Liver (tissue), 8 donors: ENCODE measurements at regions not wholly inside any gene's neighbourhood (a gene's known extent, or its start where the extent isn't known, plus 50 kb on each side); places are given as distances from the start of the nearest gene placed in this dataset.

Source experiments
- DNase-seq: peaks from one replicate; pipeline ENCODE4 v3.0.0-alpha.2; 2017; ENCODE audit warnings: low spot score
- H3K27ac ChIP-seq, 2 donors: one replicate each; pipeline ENCODE4 v1.7.0; 2013; ENCODE audit warnings: inconsistent platforms in 2 of 2, low read length in 2 of 2, control low read depth in 1 of 2, low read depth in 1 of 2, mild to moderate bottlenecking in 1 of 2
- H3K27me3 ChIP-seq, 4 donors: one replicate each; pipeline versions ENCODE4 v1.6.1 to v1.7.0; 2013; ENCODE audit warnings: low read length in 3 of 4, inconsistent platforms in 1 of 4, mild to moderate bottlenecking in 1 of 4, moderate library complexity in 1 of 4; ENCODE audit not compliant: control insufficient read depth in 4 of 4, insufficient read depth in 4 of 4
- H3K36me3 ChIP-seq, 4 donors: one replicate each; pipeline versions ENCODE4 v1.6.1 to v1.7.0; 2013; ENCODE audit warnings: low read length in 3 of 4, mild to moderate bottlenecking in 3 of 4, low read depth in 1 of 4, moderate library complexity in 1 of 4; ENCODE audit not compliant: control insufficient read depth in 4 of 4, insufficient read depth in 3 of 4
- H3K4me1 ChIP-seq, 4 donors: one replicate each; pipeline versions ENCODE4 v1.6.1 to v1.7.0; 2013; ENCODE audit warnings: low read length in 3 of 4, mild to moderate bottlenecking in 3 of 4, moderate library complexity in 1 of 4; ENCODE audit not compliant: control insufficient read depth in 4 of 4, insufficient read depth in 4 of 4
- H3K4me3 ChIP-seq, 3 donors: one replicate each; pipeline versions ENCODE4 v1.6.1 to v1.7.0; 2013; ENCODE audit warnings: low read length in 3 of 3, control low read depth in 1 of 3, low read depth in 1 of 3, mild to moderate bottlenecking in 1 of 3
- H3K9ac ChIP-seq, 2 donors: one replicate each; pipeline ENCODE4 v1.7.0; 2013; ENCODE audit warnings: low read length in 2 of 2, mild to moderate bottlenecking in 2 of 2, moderate library complexity in 2 of 2, control low read depth in 1 of 2, low read depth in 1 of 2
- H3K9me3 ChIP-seq, 4 donors: one replicate each; pipeline versions ENCODE4 v1.6.1 to v1.7.0; 2013; ENCODE audit warnings: low read length in 3 of 4; ENCODE audit not compliant: control insufficient read depth in 4 of 4
- ATF3 ChIP-seq: IDR thresholded peaks from 2 replicates; pipeline ENCODE4 v1.6.1; 2016; ENCODE audit warnings: antibody characterized with exemption
- CTCF ChIP-seq: fragments of 150-350 bp; IDR thresholded peaks from 2 replicates; pipeline ENCODE4 v1.5.1; 2017; ENCODE audit warnings: improper control_type of control experiment, low read depth, low read length; ENCODE audit not compliant: missing input control
- EGR1 ChIP-seq, 2 donors: IDR thresholded peaks; 2 replicates each; pipeline ENCODE4 v1.6.1; 2016 to 2018; ENCODE audit warnings: antibody characterized with exemption in 2 of 2, low read depth in 2 of 2
- FOXA1 ChIP-seq: IDR thresholded peaks from 2 replicates; pipeline ENCODE4 v1.6.1; 2016; ENCODE audit warnings: antibody characterized with exemption
- FOXA2 ChIP-seq: IDR thresholded peaks from 2 replicates; pipeline ENCODE4 v1.6.1; 2016; ENCODE audit warnings: antibody characterized with exemption
- GABPA ChIP-seq, 2 donors: IDR thresholded peaks in 1 of 2; conservative IDR thresholded peaks in 1 of 2; 2 replicates each; pipeline ENCODE4 v1.6.1; 2016; ENCODE audit warnings: antibody characterized with exemption in 2 of 2, mild to moderate bottlenecking in 1 of 2, moderate library complexity in 1 of 2
- HNF4A ChIP-seq, 2 donors: conservative IDR thresholded peaks; 2 replicates each; pipeline ENCODE4 v1.6.1; 2016; ENCODE audit warnings: antibody characterized with exemption in 2 of 2, mild to moderate bottlenecking in 2 of 2
- JUND ChIP-seq, 2 donors: IDR thresholded peaks; 2 replicates each; pipeline ENCODE4 v1.6.1; 2016; ENCODE audit warnings: antibody characterized with exemption in 2 of 2
- NR2F2 ChIP-seq: IDR thresholded peaks from 2 replicates; pipeline ENCODE4 v1.6.1; 2016; ENCODE audit warnings: antibody characterized with exemption
- RAD21 ChIP-seq, 2 donors: IDR thresholded peaks; 2 replicates each; pipeline ENCODE4 v1.6.1; 2016; ENCODE audit warnings: antibody characterized with exemption in 2 of 2, mild to moderate bottlenecking in 2 of 2
- RXRA ChIP-seq, 2 donors: IDR thresholded peaks; 2 replicates each; pipeline ENCODE4 v1.6.1; 2017 to 2018; ENCODE audit warnings: antibody characterized with exemption in 2 of 2, mild to moderate bottlenecking in 1 of 2
- SP1 ChIP-seq: IDR thresholded peaks from 2 replicates; pipeline ENCODE4 v1.6.1; 2018; ENCODE audit warnings: antibody characterized with exemption, mild to moderate bottlenecking
- YY1 ChIP-seq: IDR thresholded peaks from 2 replicates; pipeline ENCODE4 v1.6.1; 2016; ENCODE audit warnings: antibody characterized with exemption, mild to moderate bottlenecking
- WGBS: extraction: QIAGEN DNeasy Blood & Tissue Kit; methylation state at CpG from one replicate; pipeline ENCODE4 v1.1.7; 2013; 5-methylcytosine and 5-hydroxymethylcytosine counted together
- TF ChIP-seq, protein P1 (sequence below): IDR thresholded peaks from 2 replicates; pipeline ENCODE4 v1.6.1; 2016; ENCODE audit warnings: antibody characterized with exemption
- TF ChIP-seq, protein P2 (sequence below): IDR thresholded peaks from 2 replicates; pipeline ENCODE4 v1.6.1; 2016; ENCODE audit warnings: antibody characterized with exemption
- donor health status: healthy.
- donor health status: healthy.
- donor health status: healthy.
- donor health status: healthy.
- donor health status: healthy.

DNA sequence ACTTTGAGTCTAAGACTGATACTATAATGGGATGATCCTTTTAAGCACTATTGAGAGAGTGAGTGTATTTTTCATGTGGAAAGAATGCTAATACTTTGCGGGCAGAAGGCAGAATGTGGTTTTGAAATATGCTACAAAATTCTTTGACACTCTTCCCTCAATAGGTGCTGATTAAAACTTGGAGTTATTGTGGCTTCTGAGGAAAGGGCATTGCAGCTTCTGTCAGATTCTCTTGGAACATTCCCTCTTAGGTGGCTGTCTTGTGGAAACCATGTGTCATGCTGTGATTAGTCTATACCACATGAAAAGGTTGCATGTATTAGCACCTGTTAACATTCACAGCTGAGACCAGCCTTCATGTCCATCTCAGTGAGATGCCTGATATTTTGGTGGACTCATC, 547.0 kb downstream of the STIM2 start:
- H3K4me3 ChIP-seq = no peak overlapping the region
- H3K4me1 ChIP-seq = no peaks in the 10 kb centered on the region
- TF ChIP-seq SP1 (no peak), JUND (IDR thresholded peaks at IDR 0.05) (no peak), YY1 (no peak), GABPA (IDR thresholded peaks at IDR 0.05 in 1 of 2, conservative IDR thresholded peaks at IDR 0.05 in 1 of 2) (no peak), HNF4A (conservative IDR thresholded peaks at IDR 0.05) (no peak), CTCF (no peak), FOXA1 (no peak), NR2F2 (no peak), RXRA (IDR thresholded peaks at IDR 0.05) (no peak)
- no peak for DNase-seq
- no peaks in the 10 kb centered on the region for H3K27me3 ChIP-seq
- 85% methylated on average over 1 of the region's 1 CpG for whole genome bisulfite sequencing
- H3K36me3 ChIP-seq = no peaks in the 10 kb centered on the region
- H3K27ac ChIP-seq = no peak overlapping the region
- no peak overlapping the region for H3K9ac ChIP-seq
- peaks cover 0 to 11% (median 4%) of the 10 kb centered on the region in 4 donors for H3K9me3 ChIP-seq

DNA sequence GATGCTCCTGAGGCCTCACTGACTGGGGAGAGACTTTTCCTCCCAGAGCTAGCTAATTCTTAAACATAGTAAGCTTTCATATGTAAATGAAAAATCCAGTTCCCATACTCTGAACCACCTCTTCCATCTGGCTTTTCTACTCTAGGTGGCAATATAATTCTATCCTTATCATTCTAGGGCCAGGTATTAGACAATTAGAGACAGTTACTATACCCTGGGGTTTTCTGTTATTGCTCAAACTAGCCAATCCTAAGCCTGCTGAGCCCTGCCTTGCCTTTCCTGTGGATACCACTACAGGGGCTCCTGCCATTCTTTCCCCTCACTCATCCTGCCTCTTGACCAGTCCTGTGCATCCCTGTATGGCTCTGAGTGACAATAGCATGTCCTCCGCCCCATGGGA, 552.0 kb downstream of the STIM2 start:
- H3K4me3 ChIP-seq = no peak overlapping the region
- no peak for DNase-seq
- no peak overlapping the region for H3K27ac ChIP-seq
- H3K27me3 ChIP-seq = no peaks in the 10 kb centered on the region
- no peak overlapping the region for H3K9ac ChIP-seq
- no peaks in the 10 kb centered on the region for H3K9me3 ChIP-seq
- 83% methylated on average over 1 of the region's 1 CpG for WGBS
- TF ChIP-seq RXRA (IDR thresholded peaks at IDR 0.05) (no peak), FOXA2 (no peak), HNF4A (conservative IDR thresholded peaks at IDR 0.05) (no peak), GABPA (IDR thresholded peaks at IDR 0.05 in 1 of 2, conservative IDR thresholded peaks at IDR 0.05 in 1 of 2) (no peak), EGR1 (IDR thresholded peaks at IDR 0.05; ENCODE audit: low read depth in 2 of 2) (no peak), CTCF (no peak), ATF3 (no peak), RAD21 (IDR thresholded peaks at IDR 0.05) (no peak)
- TF ChIP-seq, protein P1, sequence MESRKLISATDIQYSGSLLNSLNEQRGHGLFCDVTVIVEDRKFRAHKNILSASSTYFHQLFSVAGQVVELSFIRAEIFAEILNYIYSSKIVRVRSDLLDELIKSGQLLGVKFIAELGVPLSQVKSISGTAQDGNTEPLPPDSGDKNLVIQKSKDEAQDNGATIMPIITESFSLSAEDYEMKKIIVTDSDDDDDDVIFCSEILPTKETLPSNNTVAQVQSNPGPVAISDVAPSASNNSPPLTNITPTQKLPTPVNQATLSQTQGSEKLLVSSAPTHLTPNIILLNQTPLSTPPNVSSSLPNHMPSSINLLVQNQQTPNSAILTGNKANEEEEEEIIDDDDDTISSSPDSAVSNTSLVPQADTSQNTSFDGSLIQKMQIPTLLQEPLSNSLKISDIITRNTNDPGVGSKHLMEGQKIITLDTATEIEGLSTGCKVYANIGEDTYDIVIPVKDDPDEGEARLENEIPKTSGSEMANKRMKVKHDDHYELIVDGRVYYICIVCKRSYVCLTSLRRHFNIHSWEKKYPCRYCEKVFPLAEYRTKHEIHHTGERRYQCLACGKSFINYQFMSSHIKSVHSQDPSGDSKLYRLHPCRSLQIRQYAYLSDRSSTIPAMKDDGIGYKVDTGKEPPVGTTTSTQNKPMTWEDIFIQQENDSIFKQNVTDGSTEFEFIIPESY = no peak
- TF ChIP-seq, protein P2, sequence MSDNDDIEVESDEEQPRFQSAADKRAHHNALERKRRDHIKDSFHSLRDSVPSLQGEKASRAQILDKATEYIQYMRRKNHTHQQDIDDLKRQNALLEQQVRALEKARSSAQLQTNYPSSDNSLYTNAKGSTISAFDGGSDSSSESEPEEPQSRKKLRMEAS = no peak
- H3K4me1 ChIP-seq = no peaks in the 10 kb centered on the region
- no peaks in the 10 kb centered on the region for H3K36me3 ChIP-seq
